Stimulated activated CD4-positive, alpha-beta T cell treated with anti-CD3 and anti-CD28 coated beads, Interleukin-4, amount 100 ng/mL, for 48 hours (primary cell): ENCODE measurements at regions not wholly inside any gene's neighbourhood (a gene's known extent, or its start where the extent isn't known, plus 50 kb on each side); places are given as distances from the start of the nearest gene placed in this dataset.
"Not testable (repeated sequence)": the region's sequence is repeated elsewhere in the genome, so short reads cannot be mapped to it uniquely, and the experiment has no call there.

Experiments used
- DNase-seq, 2 donors: peaks; one replicate each; pipeline ENCODE4 v3.0.0-alpha.2; 2020; ENCODE audit warnings: low read depth in 2 of 2

DNA sequence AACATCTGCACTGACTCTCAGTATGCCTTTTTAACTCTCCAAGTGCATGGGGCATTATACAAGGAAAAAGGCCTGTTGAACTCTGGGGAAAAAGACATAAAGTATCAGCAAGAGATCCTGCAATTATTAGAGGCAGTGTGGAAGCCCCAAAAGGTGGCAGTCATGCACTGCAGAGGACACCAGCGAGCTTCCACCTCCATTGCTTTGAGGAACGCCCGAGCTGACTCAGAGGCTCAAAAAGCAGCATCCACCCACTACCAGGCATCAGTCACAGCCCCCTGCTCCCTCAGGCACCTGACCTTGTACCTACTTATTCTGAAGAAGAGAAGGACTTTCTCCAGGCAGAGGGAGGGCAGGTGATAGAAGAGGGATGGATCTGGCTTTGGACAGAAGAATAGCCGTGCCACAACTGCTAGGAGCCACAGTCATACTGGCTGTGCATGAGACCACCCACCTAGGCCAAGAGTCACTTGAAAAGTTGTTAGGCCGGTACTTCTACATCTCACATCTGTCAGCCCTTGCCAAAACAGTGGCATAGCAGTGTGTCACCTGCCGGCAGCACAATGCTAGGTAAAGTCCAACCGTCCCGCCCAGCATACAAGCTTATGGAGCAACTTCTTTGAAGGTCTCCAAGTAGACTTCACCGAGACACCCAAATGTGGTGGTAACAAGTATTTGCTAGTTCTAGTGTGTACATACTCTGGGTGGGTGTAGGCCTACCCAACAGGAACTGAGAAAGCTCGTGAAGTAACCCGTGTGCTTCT is 439.1 kb upstream of the CA10 start:
- DNase-seq = not testable (repeated sequence)

DNA sequence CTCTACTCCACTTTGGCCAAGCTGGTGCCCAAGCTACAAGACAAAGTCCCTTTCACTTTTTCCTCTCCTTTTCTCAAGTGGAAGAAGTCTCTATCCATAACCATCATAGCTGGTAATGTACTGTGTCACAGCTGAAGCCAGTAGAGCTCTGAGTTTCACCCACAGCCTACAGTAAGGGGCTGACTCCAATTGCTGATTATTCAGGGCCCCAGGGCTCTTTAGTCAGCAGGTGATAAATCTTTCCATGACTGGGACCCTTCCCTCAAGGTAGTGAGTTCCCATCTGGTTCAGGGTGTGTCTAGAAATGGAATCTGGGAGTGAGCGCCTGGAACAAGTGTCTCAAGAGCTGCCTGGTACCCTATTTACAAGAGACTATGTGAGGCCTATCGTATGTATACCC is 436.0 kb upstream of the CA10 start:
- DNase-seq = no peak

DNA sequence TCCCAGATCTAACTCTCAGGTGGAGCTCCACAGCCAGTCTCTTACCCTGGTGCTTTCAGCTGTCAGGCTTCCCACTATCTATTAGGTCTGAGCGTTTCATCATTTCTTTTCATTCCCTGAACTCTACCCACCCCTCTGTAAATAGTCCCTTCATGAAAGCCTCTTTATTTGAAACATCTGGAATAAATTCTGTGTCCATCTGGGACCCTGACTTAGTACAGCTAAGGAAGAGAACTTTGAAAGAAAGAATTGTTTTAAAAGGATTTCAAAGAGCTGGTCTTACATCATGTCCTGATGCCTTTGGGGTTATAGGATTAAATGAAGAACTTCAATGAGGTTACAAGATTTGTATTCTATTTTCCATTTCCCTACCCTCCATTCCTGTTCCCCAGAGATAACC is 388.5 kb upstream of the CA10 start:
- no peak for DNase-seq

DNA sequence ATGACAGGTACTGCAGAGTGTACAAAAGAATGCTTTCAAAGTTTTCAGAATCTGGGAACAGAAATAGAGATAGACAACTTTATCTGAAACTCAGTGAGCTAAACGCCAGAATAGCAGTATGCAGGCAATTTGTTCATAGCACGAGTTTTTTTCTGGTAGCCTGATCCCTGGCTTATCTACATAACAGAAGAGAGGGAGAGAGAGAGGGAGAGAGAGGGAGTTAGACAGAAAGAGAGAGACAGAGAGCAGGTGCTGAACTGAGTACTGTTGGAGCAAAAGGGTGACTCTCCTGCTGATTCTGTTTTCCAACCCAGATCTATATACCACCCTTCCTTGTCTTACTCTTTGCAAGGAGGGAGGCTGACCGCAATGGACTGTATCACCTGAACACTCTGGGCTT is 388.0 kb upstream of the CA10 start:
- no peak for DNase-seq

DNA sequence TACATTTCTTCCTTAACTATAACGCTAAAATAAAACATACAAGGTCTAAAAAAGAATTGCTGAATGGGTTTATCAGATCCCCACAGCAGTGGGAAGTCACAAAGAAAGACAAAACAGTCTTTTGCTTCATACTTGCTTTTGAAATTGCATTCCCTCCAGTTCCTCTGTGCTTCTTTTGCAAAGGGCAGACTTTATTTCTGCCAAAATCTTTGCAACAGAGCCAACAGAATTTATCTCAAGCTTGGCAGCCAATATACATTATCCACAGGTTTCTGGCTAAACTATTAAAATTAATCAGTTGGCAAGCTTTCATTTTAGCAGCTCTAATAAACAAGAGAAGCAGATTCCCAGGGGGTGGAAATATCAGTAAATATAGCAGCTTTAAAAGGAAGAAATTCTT is 378.9 kb upstream of the CA10 start:
- DNase-seq = no peak

DNA sequence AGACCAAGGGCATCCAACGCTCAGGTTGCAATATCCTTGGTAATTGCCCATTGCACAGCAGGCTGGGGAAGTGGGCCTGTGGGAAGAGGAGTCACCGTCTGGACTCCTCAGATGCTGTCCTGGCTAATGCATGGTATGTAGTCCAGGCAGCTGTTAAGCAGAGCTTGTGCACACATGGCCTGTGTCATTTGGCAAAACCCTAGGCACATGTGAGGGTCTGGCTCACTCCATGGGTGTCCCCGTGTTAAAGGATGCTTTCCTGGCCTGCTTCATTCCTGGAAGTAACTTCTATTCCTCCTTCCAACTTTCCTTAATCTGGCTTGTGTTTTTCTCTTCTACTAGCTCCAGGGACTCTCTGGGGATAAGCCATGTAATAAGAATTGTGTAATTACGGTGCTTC is 378.0 kb upstream of the CA10 start:
- no peak for DNase-seq

DNA sequence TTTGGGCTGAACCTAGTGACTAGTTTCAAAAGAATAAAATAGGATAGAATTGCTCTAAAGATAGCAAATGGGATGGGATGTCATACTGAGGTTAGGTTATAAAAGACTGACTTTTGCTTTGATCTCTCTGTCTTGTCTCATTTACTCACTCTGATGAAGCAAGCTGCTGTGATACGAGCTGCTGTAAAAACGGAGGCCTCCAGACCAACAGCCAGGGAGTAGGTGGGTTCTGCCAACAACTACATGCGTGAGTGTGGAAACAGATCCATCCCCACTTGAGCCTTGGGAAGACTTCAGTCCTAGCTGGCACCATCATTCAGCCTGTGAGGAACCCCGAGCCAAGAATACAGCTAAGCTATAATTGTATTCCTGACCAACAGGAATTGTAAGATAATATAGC is 373.9 kb upstream of the CA10 start:
- DNase-seq = no peak

DNA sequence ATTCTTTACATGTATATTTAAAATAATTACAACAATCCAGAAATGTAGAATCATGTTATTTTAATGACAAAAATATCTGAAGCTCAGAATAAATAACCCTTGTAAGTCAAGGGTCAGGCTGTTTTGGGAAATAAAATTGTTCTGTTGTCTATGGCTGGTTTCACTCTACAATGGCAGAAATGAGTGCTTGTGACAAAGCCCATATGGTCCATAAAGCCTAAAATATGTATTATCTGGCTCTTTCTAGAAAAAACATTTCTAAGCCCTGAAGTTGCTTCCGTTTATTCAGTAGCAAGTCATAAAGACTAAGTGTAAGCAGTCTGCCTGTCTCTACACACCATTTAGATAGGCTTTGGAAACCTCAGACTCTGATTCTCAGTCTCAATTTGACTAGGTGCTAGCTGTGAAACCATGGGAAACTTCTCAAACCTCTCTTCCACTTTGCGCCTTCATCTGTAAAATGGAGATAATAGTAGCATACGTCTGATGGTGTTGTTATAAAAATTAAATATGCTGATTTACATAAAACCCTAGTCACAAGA is 365.7 kb upstream of the CA10 start:
- no peak for DNase-seq

DNA sequence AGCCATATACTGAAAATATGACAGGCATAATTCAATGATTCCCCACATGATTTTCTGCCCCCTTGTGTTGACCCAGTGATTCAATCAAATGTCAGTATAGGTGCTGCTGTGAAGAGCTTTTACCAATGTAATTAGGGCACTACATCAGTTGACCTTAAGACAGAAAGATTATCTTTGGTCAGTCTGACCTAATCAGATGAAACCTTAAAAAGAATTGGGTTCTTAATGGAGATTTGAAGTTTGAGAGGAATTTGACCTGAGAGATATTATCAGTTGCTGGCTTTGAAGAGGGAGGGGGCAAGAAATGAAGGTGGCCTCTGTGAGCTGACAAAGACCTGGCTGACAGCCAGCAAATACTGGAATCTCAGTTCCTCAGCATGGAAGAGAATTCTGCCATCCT is 358.7 kb upstream of the CA10 start:
- no peak for DNase-seq

DNA sequence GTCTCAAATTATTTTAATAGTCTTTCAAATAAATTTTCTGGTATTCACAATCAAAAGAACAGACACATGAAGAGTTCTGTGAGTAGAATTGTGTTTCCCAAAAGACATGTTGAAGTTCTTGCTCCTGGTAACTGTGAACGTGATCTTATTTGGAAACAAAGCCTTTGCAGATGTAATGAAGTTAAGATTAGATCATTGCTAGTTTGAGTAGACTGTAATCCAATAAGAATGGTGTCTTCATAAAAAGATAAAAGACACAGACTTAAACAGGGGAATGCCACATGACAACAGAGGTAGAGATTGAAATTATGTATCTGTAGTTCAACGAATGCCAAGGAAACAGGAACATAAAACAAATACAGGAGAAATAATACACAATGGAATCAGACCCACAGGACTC is 357.4 kb upstream of the CA10 start:
- DNase-seq = no peak

DNA sequence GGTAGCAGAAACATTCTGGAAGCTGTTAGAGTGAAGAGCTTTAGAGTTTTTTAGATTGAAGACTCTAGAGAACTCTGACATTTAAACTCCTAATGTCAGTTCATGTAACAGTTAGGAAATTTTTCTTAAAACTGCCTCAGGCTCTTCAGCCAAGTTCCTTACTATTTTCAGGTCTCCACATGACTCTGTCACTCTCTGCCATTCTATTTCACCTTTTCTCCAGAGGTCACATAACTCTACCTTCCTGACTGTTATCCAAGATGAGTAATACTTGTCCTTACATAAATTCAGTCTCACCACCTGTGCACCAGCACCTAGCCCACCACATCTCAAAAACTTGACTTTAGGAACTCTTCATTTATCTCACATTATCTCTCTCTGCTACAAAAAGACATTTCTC is 347.1 kb upstream of the CA10 start:
- no peak for DNase-seq

DNA sequence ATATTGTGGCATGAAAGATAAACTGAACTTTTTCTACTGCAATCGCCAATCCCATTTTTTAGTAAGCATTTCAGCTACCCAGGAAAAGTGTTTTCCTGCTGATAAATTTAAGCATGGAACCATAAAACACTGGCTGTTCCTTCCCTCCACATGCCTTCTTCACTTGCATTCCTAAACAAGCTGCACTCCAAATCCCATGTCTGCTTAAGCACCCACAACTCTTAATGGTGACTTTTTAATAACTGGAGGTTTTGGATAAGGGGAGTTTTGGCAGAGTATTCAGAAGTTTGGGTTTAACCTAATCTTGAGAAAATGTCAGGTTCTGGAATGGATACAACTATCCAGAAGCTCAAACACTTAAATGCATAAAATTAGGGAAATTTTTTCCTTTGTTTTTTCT is 345.6 kb upstream of the CA10 start:
- DNase-seq = no peak

DNA sequence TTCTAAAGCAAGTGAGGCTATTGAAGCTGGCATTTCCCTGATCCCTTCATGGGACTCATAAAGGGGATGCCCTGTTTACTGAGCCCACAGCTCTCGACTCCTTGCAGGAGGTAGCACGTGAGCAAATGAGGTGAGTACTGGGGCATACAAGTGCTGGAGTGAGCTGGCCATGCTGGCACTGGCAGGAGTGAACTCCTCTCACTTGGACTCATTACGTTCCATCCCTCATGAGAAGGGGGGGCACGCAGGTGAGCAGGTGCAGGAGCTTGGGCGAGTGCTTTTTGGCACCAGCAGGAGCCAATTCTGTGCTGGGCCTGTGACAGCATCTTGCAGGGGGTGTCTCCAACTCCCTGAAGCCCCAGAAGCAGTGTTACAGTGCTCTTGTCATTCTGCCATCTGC is 337.1 kb upstream of the CA10 start:
- no peak for DNase-seq

DNA sequence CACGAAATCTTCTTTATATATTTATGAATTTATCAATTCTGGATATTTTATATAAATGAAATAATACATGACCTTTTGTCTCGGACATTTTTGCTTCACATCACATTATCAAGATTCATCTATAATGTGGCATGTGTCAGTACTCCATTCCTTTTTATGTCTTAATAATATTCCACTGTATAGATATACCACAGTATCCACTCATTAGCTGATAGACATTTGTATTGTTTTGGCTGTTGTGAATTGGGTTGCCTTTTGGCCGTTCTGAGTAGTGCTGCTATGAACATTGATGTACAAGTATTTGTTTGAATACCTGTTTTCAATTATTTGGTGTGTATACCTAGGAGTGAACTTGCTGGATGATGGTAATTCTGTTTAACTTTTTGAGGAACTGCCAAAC is 323.8 kb upstream of the CA10 start:
- DNase-seq = no peak

DNA sequence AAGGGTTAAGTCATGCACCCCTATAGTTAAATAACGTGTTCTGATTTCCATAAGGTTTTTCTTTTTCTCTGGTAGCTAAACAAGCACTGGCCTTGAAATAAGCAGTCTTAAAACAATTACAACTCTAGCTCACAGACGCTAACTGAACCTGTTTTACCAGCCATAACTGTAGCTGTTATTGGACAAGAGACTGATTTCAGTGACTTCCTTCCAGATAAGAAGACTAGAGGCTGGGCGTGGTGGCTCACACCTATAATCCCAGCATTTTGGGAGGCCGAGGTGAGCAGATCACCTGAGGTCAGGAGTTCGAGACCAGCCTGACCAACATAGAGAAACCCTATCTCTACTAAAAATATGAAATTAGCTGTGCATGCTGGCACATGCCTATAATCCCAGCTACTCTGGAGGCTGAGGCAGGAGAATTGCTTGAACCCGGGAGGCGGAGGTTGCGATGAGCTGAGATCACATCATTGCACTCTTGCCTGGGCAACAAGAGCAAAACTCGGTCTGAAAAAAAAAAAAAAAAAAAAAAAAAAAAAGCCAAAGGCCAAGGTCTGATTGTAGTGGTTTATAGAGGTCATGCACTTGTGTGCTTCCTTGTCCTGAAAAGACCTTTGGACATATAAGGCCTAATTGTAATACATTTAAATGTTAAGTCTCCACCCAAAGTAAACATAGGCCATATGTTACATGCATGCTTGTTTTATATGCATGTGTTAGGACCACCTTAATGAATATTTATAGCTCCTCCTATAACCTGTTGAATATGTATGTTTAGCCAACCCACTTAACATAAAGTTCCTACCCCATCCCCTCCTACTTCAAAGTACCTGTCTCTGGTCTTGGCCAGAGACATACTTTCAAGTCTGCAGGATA is 319.5 kb upstream of the CA10 start:
- no peak for DNase-seq

DNA sequence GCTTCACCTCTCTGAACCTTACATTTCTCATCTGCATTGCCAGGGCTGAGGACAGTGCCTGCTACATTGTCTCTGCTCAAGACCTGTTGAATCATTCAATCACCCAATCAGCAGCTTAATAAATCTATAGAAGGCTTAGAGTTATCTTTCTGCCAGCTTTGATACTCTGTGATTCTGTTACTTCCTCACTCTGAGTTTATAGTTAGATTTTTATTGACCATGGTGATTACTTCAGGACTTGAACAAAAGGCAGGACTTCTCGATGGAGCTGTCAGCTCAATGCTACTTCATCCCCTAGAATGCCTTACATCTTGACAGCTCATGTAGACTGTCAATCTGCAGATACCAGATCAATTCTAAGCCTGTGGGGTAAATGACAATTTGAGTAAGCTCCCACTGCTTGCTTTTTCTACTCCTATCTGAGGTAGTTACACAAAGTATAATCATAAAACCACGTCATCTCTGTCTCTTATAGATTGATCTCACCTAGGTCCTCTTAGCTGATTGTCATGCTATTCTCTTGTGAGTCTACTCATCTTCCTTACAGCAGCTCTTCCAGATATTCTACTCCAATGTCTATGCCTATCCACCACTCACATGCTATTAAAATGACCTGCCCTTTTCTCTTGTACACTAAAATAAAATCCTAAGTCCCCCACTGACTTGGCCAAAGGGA is 318.3 kb upstream of the CA10 start:
- no peak for DNase-seq

DNA sequence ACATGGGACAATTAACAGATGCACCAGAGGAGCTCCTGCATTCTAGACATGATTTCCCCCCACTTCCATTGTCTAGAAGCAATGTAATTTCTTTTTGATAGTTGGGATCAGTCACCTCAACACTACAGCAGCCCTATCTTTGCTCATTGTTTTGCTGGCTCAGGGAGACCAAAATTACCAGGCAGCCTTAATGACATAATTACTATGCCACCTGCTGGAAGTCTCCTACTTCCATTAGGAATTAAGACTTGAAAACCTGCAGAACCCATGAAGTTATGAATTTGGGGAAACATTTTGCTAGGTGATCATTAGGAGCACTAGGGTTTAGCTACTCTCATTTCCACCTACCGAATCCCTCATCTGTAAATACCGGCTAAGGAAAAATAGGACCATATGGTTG is 312.0 kb upstream of the CA10 start:
- DNase-seq = no peak

DNA sequence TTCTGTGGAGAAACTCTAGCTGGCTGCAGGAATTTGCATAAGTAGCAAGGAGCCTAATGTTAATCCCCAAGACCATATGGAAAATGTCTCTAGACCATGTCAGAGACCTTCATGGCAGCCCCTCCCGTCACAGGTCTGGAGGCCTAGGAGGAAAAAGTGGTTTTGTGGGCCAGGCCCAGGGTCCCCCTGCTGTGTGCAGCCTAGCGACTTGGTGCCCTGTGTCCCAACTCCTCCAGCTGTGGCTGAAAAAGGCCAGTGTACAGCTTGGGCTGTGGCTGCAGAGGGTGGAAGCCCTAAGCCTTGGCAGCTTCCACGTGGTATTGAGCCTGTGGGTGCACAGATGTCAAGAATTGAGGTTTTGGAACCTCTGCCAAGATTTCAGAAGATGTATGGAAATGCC is 306.9 kb upstream of the CA10 start:
- no peak for DNase-seq

DNA sequence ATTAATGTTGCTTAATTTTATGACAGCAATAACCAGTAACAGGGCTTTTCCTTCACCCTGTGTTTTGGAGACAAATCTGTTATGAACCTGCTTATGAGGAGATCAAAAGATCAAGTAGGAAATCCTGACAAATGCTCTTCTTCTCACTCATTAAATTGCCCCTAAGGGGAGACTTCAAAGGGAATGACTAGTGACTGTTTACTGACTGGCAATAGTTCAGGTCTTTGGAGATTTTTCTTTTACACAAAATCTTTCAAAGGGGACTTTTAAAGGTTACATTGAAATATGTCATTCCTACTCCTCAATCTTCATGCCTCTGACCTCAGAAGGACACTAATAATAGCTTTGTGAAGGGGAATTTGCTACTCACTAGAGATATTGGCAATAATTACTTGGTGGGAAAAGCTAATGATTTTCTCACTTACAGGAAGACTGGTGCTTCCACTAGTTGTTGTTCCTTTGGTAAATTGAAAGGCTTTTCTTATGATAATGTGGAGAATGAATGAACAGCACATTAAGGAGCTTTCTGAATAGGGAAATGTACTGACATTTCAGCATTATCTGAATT is 292.9 kb upstream of the CA10 start:
- no peak for DNase-seq

DNA sequence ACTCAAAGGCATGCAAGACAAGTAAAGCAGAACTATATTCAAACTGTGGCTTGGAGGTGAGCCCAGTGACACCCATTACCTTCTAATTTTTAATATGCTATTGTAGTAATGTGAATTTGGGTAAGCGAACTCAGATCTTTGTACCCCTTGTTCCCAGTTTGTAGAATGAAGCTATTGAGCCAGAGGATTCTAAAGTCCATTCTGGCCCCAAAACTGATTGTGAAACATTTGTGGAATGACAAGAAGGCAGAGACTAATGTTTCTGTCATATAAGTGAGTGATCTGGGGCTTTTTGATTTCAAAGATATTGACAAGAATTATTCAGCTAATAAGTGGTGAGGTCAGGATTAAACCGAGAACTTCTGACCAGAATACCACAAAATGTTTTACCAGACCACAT is 283.8 kb upstream of the CA10 start:
- DNase-seq = no peak

DNA sequence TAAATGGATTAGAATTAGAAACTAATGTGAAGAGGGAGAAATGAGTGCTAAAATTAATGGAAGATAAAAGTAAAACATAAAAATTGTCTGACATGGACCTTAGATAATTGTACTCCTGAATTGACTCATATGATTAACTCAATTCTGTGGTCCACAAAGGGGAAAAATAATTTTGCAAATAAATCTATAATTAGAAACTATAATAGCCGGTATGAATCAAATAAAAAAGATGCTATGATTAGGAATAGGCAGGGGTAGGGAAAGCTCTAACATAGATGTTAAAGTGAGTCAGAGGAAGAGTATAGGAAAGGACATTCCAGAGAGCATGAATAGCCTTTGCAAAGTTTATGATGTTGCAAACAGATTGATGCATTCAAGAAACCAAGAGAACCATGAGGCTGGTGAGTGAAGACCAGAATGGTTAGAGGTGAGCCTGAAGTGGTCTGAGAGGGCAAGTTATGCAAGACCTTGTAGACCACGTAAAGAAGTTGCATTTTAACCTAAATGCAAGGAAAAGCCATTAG is 262.1 kb upstream of the CA10 start:
- no peak for DNase-seq

DNA sequence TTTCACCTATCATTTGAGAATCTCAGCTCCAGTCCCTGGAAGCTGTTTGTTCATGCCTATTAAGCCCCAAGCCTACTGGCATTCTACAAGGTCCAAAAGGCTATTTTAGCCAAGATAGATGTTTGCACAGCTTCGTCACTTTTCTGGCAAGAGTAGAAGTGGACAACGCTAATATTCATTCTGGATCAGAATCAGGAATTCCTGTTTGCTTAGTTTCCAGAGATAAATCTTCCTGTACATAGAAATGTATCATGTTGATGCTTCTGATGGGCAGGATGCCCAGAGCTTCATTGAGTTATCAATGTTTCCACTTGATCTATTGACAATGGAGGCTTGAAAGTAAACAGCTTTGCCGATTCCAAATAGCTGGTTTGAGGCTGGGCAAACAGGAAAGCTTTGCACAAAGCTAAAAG is 260.7 kb upstream of the CA10 start:
- no peak for DNase-seq
